CD4-positive, alpha-beta T cell (primary cell): ENCODE measurements at regions not wholly inside any gene's neighbourhood (a gene's known extent, or its start where the extent isn't known, plus 50 kb on each side); places are given as distances from the start of the nearest gene placed in this dataset.

ENCODE experiments used
- ATAC-seq: fragments of 200-7000 bp; cut with Tn5 transposase; one replicate; pipeline ENCODE4 v1.10.0; 2022; ENCODE audit warnings: mild to moderate bottlenecking; ENCODE audit not compliant: poor library complexity
- CTCF ChIA-PET: fragments of 350-600 bp; sonication (Branson Sonifier 250); formaldehyde crosslinking; loops from one replicate; lab custom pipeline; 2021; ENCODE audit warnings: antibody characterized with exemption, inconsistent platforms; lab: Charles Lee
- POLR2A ChIA-PET: fragments of 350-600 bp; sonication (Branson Sonifier 250); formaldehyde crosslinking; loops from one replicate; lab custom pipeline; 2021; ENCODE audit warnings: antibody characterized with exemption, inconsistent platforms; lab: Charles Lee
- DNase-seq, 14 experiments: peaks; one replicate each; pipeline ENCODE4 v3.0.0-alpha.2; 2013 to 2020; ENCODE audit warnings: mixed read lengths in 2 of 14
- H3K27ac ChIP-seq, 2 donors: one replicate each; pipeline versions ENCODE4 v1.5.1 to v1.7.0; 2013; ENCODE audit warnings: low read length in 2 of 2, low read depth in 1 of 2, mild to moderate bottlenecking in 1 of 2
- H3K27me3 ChIP-seq, 2 experiments: 1 replicate in 1 of 2; 2 replicates in 1 of 2; pipeline versions ENCODE4 v1.6.1 to v1.7.0; 2013; ENCODE audit warnings: low read length in 2 of 2, control low read depth in 1 of 2, mild to moderate bottlenecking in 1 of 2, moderate library complexity in 1 of 2; ENCODE audit not compliant: insufficient read depth in 2 of 2, control insufficient read depth in 1 of 2
- H3K36me3 ChIP-seq: one replicate; pipeline ENCODE4 v1.6.1; 2013; ENCODE audit warnings: low read length, control low read depth; ENCODE audit not compliant: insufficient read depth
- H3K4me1 ChIP-seq: one replicate; pipeline ENCODE4 v1.6.1; 2013; ENCODE audit warnings: low read length, control low read depth; ENCODE audit not compliant: insufficient read depth
- H3K4me3 ChIP-seq: one replicate; pipeline ENCODE4 v1.5.1; 2013; ENCODE audit warnings: mild to moderate bottlenecking, low read length, moderate library complexity
- H3K9me3 ChIP-seq, 2 experiments: 1 replicate in 1 of 2; 2 replicates in 1 of 2; pipeline versions ENCODE4 v1.6.1 to v1.7.0; 2013; ENCODE audit warnings: low read length in 2 of 2, mild to moderate bottlenecking in 2 of 2, control low read depth in 1 of 2, moderate library complexity in 1 of 2; ENCODE audit not compliant: control insufficient read depth in 1 of 2, insufficient read depth in 1 of 2
- H3K27ac Mint-ChIP-seq: one replicate; pipeline ENCODE4 v1.8.0; 2020; ENCODE audit warnings: mixed read lengths
- H3K27me3 Mint-ChIP-seq: one replicate; pipeline ENCODE4 v1.8.0; 2021; ENCODE audit warnings: mixed read lengths
- H3K36me3 Mint-ChIP-seq: one replicate; pipeline ENCODE4 v1.8.0; 2021; ENCODE audit warnings: low read depth, mixed read lengths
- H3K4me1 Mint-ChIP-seq: one replicate; pipeline ENCODE4 v1.8.0; 2021; ENCODE audit warnings: low read depth, mixed read lengths
- H3K4me3 Mint-ChIP-seq: one replicate; pipeline ENCODE4 v1.8.0; 2020; ENCODE audit warnings: mild to moderate bottlenecking, mixed read lengths
- H3K9me3 Mint-ChIP-seq: one replicate; pipeline ENCODE4 v1.8.0; 2020; ENCODE audit warnings: mixed read lengths
- intact Hi-C, 2 experiments: fragments of 100-400 bp; cut with DNase I in 1 of 2; cut with micrococcal nuclease in 1 of 2; formaldehyde crosslinking; loops; one replicate each; pipeline versions ENCODE4 v1.15.1 to v1.9.0; 2023 to 2025; cut with DNase I, micrococcal nuclease
- TF ChIP-seq, protein P1 (sequence below): fragments of 200-600 bp; IDR thresholded peaks from one replicate; pipeline ENCODE4 v1.8.0; 2022; ENCODE audit warnings: antibody characterized with exemption, mild to moderate bottlenecking

- no peaks in the 10 kb centered on the region for H3K36me3 Mint-ChIP-seq
- POLR2A ChIA-PET: no interaction called here
- intact Hi-C loops: no loop called here
- no peaks in the 10 kb centered on the region for H3K27me3 Mint-ChIP-seq
- no peak overlapping the region for H3K4me3 Mint-ChIP-seq
- ATAC-seq (no peak), DNase-seq (no peak)
- Histone ChIP-seq H3K36me3 (no peaks in the 10 kb centered on the region), H3K9me3 (no peaks in the 10 kb centered on the region), H3K27me3 (no peaks in the 10 kb centered on the region), H3K27ac (no peak overlapping the region), H3K4me3 (no peak overlapping the region), H3K4me1 (no peaks in the 10 kb centered on the region)
- H3K9me3 Mint-ChIP-seq: no peaks in the 10 kb centered on the region
- H3K27ac Mint-ChIP-seq: no peak overlapping the region
- TF ChIP-seq, protein P1, sequence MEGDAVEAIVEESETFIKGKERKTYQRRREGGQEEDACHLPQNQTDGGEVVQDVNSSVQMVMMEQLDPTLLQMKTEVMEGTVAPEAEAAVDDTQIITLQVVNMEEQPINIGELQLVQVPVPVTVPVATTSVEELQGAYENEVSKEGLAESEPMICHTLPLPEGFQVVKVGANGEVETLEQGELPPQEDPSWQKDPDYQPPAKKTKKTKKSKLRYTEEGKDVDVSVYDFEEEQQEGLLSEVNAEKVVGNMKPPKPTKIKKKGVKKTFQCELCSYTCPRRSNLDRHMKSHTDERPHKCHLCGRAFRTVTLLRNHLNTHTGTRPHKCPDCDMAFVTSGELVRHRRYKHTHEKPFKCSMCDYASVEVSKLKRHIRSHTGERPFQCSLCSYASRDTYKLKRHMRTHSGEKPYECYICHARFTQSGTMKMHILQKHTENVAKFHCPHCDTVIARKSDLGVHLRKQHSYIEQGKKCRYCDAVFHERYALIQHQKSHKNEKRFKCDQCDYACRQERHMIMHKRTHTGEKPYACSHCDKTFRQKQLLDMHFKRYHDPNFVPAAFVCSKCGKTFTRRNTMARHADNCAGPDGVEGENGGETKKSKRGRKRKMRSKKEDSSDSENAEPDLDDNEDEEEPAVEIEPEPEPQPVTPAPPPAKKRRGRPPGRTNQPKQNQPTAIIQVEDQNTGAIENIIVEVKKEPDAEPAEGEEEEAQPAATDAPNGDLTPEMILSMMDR: no peak
- no peaks in the 10 kb centered on the region for H3K4me1 Mint-ChIP-seq
- CTCF ChIA-PET: no interaction called here
Observed at GRCh38 chr7:114343949-114344708, 70.5 kb upstream of the FOXP2 start.

- DNase-seq (no peak), ATAC-seq (no peak)
- ChIA-PET CTCF (no interaction called here), POLR2A (no interaction called here)
- TF ChIP-seq, protein P1: no peak
- intact Hi-C loops: no loop called here
- Histone ChIP-seq H3K4me3 (no peak overlapping the region), H3K4me1 (no peaks in the 10 kb centered on the region), H3K27me3 (no peaks in the 10 kb centered on the region), H3K27ac (no peak overlapping the region), H3K9me3 (no peaks in the 10 kb centered on the region), H3K36me3 (no peaks in the 10 kb centered on the region)
- Mint-ChIP-seq H3K4me1 (no peaks in the 10 kb centered on the region), H3K4me3 (no peak overlapping the region), H3K36me3 (no peaks in the 10 kb centered on the region), H3K27ac (no peak overlapping the region), H3K27me3 (no peaks in the 10 kb centered on the region), H3K9me3 (no peaks in the 10 kb centered on the region)
Observed at GRCh38 chr7:114342431-114343179, 72.0 kb upstream of the FOXP2 start.

GRCh38 chr7:114341648-114342047, 73.0 kb upstream of the FOXP2 start:
- no peak overlapping the region for H3K27ac Mint-ChIP-seq
- no peak overlapping the region for H3K27ac ChIP-seq
- ATAC-seq (no peak), DNase-seq (no peak)
- intact Hi-C loops: no loop called here
- no peaks in the 10 kb centered on the region for H3K9me3 ChIP-seq
- H3K36me3 ChIP-seq: no peaks in the 10 kb centered on the region
- ChIA-PET POLR2A (no interaction called here), CTCF (no interaction called here)
- H3K27me3 ChIP-seq: no peaks in the 10 kb centered on the region
- TF ChIP-seq, protein P1: no peak
- no peaks in the 10 kb centered on the region for H3K36me3 Mint-ChIP-seq
- no peaks in the 10 kb centered on the region for H3K27me3 Mint-ChIP-seq
- no peaks in the 10 kb centered on the region for H3K9me3 Mint-ChIP-seq
- H3K4me3 ChIP-seq: no peak overlapping the region
- no peak overlapping the region for H3K4me3 Mint-ChIP-seq
- no peaks in the 10 kb centered on the region for H3K4me1 Mint-ChIP-seq
- no peaks in the 10 kb centered on the region for H3K4me1 ChIP-seq
